GM12801 (cell line): ENCODE measurements at regions not wholly inside any gene's neighbourhood (a gene's known extent, or its start where the extent isn't known, plus 50 kb on each side); places are given as distances from the start of the nearest gene placed in this dataset.

Source experiments
- TF ChIP-seq, protein P1 (sequence below): IDR thresholded peaks from one replicate; pipeline ENCODE4 v1.5.1; 2011; ENCODE audit warnings: control low read depth; ENCODE audit not compliant: insufficient read length; ENCODE audit errors: extremely low read depth

DNA sequence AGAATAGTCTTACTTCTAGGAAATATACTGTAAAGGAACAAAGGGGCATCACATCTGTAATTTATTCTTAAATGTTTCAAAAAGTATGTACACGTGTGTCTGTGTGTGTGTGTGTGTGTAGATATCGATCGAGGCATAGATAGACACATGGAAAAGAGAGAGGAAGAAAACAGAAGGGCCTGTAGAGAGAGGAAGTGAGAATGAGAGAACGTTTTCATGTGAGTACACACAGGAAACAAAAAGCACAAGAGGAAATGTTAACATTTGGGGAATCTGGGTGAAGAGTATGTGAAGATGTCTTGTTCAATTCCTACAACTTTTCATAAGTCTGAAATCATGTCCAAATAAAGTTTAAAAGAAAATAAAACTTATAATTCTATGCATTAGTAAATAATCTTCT, 286.5 kb upstream of the SORCS1 start:
- TF ChIP-seq, protein P1, sequence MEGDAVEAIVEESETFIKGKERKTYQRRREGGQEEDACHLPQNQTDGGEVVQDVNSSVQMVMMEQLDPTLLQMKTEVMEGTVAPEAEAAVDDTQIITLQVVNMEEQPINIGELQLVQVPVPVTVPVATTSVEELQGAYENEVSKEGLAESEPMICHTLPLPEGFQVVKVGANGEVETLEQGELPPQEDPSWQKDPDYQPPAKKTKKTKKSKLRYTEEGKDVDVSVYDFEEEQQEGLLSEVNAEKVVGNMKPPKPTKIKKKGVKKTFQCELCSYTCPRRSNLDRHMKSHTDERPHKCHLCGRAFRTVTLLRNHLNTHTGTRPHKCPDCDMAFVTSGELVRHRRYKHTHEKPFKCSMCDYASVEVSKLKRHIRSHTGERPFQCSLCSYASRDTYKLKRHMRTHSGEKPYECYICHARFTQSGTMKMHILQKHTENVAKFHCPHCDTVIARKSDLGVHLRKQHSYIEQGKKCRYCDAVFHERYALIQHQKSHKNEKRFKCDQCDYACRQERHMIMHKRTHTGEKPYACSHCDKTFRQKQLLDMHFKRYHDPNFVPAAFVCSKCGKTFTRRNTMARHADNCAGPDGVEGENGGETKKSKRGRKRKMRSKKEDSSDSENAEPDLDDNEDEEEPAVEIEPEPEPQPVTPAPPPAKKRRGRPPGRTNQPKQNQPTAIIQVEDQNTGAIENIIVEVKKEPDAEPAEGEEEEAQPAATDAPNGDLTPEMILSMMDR = no peak

- TF ChIP-seq, protein P1 = no peak
Observed at GRCh38 chr10:107450056-107450455, 285.6 kb upstream of the SORCS1 start.

DNA sequence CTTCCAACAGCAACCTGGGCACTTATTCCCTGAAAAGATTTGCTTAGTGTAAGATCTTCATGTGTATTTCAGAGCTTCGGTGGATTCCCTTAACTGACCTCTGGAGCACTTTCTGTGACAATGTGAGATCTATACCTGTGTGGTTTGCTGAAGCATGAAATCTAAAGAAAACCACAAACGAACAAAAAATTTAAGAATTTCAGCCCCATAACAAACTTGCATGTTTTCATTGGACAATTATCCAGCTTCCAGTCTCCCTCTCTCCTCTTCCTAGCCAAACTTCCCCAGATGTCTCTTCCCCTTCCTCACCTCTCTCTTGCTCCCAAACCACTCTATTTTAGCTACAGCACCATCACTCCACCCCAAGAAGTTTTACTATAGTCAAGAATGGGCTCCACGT, 279.9 kb upstream of the SORCS1 start:
- TF ChIP-seq, protein P1 = no peak

GRCh38 chr10:107443813-107444212, 279.3 kb upstream of the SORCS1 start:
- TF ChIP-seq, protein P1 = no peak

DNA sequence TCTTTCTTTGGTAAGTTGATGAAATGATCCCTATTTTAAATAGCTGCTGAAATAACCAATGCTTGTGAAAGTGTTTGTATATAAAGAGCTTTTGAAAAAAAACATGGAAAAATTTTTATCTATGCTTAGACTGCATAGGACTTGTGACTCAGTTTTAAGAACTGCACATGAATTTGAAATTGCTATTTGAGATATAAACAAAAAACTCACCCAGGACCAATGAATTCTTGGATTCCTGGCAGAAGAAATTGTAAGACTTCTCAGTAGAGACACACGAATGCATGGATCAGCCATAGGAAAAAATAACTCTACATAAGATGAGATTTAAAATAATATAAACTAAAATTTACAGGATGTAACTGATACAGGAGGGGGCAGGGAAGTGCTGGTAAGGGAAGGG, 278.8 kb upstream of the SORCS1 start:
- TF ChIP-seq, protein P1 = no peak

DNA sequence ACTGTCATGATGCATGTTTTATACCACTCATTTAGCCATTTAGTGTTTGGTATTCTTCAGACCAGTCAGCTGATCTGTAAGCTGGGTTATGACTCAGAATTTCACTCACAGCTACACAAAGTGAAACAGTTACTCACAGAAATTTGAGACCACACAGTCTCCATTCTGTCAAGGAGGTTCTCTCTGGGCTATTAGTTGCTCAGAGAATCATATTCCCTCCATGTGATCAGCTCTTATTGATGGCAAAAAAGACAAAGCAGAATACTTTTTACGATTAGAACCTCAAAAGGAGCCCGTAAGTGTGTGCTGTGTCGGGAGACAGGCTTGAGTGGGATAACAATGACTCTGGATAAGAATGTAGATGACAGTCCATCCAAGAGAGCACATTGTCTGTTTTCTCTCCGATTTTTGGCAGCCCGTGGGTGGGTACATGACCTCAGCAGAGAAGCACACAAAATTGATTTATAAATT, 277.6 kb upstream of the SORCS1 start:
- TF ChIP-seq, protein P1 = no peak

DNA sequence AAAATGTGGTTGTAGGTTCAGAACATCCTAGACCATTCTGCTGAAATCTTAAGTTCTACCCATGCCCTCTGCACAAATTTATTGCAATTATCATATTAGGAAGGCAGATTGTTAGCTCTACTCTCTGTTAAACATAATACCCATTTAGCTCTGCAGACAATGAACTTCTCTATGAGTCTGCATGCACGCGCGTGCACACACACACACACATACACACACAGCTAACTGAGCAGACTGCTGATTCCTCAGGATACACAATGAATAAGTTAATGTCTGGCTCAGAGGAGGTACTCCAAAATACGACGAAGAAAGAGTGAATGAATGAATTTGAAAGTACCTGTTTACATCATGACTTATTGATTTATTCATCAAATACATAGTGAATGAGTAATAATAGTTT, 276.2 kb upstream of the SORCS1 start:
- TF ChIP-seq, protein P1 = no peak

DNA sequence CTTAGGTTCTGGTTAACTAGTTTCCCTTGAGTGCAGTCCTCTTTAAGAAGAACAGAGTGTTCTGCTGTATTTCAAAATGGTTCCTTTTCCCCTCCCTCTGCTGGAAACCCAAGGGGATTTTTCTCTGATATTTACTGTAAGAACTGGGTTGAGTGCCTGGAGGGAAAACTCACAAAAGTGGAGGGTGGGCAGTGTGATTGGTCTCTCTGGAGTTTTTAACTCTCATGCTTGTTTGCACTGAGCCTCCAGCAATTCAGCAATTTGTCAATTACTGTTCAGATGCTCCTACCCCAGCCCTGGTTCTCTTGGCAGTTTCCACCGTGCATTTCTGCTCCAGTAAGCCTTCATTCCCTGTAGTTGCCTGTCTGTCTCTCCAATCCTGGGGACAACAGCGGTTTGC, 273.4 kb upstream of the SORCS1 start:
- TF ChIP-seq, protein P1 = no peak
